Coronary artery (tissue), 2 donors: ENCODE measurements at regions not wholly inside any gene's neighbourhood (a gene's known extent, or its start where the extent isn't known, plus 50 kb on each side); places are given as distances from the start of the nearest gene placed in this dataset.

Source experiments
- DNase-seq: peaks from one replicate; pipeline ENCODE4 v3.0.0-alpha.2; 2017; ENCODE audit warnings: low spot score
- H3K27ac ChIP-seq, 2 donors: fragments of 200-600 bp; sonication (generic); one replicate each; pipeline ENCODE4 v1.5.1; 2016 to 2019
- H3K4me3 ChIP-seq: fragments of 200-600 bp; sonication (generic); 2 replicates; pipeline ENCODE4 v1.5.1; 2016; ENCODE audit warnings: mild to moderate bottlenecking, moderate library complexity
- CTCF ChIP-seq: fragments of 200-600 bp; sonication (generic); IDR thresholded peaks from one replicate; pipeline ENCODE4 v1.5.1; 2019; ENCODE audit warnings: antibody characterized with exemption

GRCh38 chr14:106487600-106487999, 961.2 kb downstream of the TMEM121 start:
- TF ChIP-seq CTCF: no peak
- H3K4me3 ChIP-seq: no peak overlapping the region
- DNase-seq: no peak

GRCh38 chr14:106488291-106488690, 961.9 kb downstream of the TMEM121 start:
- no peak for DNase-seq
- no peak overlapping the region for H3K4me3 ChIP-seq
- no peak for TF ChIP-seq CTCF
- no peak overlapping the region for H3K27ac ChIP-seq

More at GRCh38 chr14:106487600-106487999, 961.2 kb downstream of the TMEM121 start:
- no peak overlapping the region for H3K27ac ChIP-seq

- no peak overlapping the region for H3K27ac ChIP-seq
- H3K4me3 ChIP-seq: no peak overlapping the region
- DNase-seq: no peak
- TF ChIP-seq CTCF: no peak
Observed at GRCh38 chr14:106489112-106489881, 962.9 kb downstream of the TMEM121 start.

- Histone ChIP-seq H3K27ac (no peak overlapping the region), H3K4me3 (no peak overlapping the region)
- no peak for DNase-seq
- no peak for TF ChIP-seq CTCF
Observed at GRCh38 chr14:106490442-106490841, 964.1 kb downstream of the TMEM121 start.

GRCh38 chr14:106491851-106492250, 965.5 kb downstream of the TMEM121 start:
- Histone ChIP-seq H3K4me3 (no peak overlapping the region), H3K27ac (no peak overlapping the region)
- TF ChIP-seq CTCF: no peak
- DNase-seq: no peak

- Histone ChIP-seq H3K4me3 (peak overlapping the region; percentile 10), H3K27ac (no peak overlapping the region)
- no peak for DNase-seq
- TF ChIP-seq CTCF: no peak
Observed at GRCh38 chr14:106493962-106494823, 967.8 kb downstream of the TMEM121 start.
